ENCODE measurements at regions not wholly inside any gene's neighbourhood (a gene's known extent, or its start where the extent isn't known, plus 50 kb on each side); places are given as distances from the start of the nearest gene placed in this dataset.

DNA sequence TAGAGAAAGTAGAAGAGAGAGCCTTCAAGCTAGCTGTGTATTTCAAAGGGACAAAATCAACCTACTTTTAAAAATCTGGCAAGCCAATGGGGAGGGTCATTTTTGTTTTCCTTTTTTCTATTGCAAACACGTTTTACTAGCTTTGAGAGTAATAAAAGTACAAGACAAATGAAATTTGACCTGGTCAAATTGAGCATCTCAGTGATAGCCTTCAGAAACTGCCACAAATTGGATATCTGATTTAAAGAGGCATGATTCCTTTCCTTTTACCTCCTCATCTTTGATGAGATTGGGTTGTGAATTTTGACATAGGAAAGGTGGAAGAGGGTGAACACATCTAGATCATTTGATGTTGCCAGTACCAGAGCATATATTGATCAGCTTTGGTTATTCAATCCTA, 53.6 kb upstream of the RBMS3 start:
- no peak overlapping the region for H3K4me3 ChIP-seq (ENCODE audit: low read depth, low read length)
